HEK293 (cell line): ENCODE measurements at regions not wholly inside any gene's neighbourhood (a gene's known extent, or its start where the extent isn't known, plus 50 kb on each side); places are given as distances from the start of the nearest gene placed in this dataset.

Experiments used
- ATF2 ChIP-seq: fragments of 450-650 bp; formaldehyde crosslinking; IDR thresholded peaks from 2 replicates; pipeline ENCODE4 v1.5.1; 2016; ENCODE audit warnings: missing biosample characterization, missing genetic modification characterization, low read depth
- CTCF ChIP-seq: fragments of 450-650 bp; formaldehyde crosslinking; IDR thresholded peaks from 2 replicates; pipeline ENCODE4 v1.5.1; 2016; ENCODE audit warnings: missing biosample characterization, missing genetic modification characterization
- SP3 ChIP-seq: fragments of 450-650 bp; formaldehyde crosslinking; IDR thresholded peaks from 2 replicates; pipeline ENCODE4 v1.5.1; 2016; ENCODE audit warnings: missing biosample characterization, missing genetic modification characterization
- YY1 ChIP-seq: fragments of 450-650 bp; formaldehyde crosslinking; IDR thresholded peaks from 2 replicates; pipeline ENCODE4 v1.5.1; 2018; ENCODE audit warnings: missing biosample characterization, missing genetic modification characterization
- ZNF140 ChIP-seq: fragments of 450-650 bp; formaldehyde crosslinking; IDR thresholded peaks from 2 replicates; pipeline ENCODE4 v1.5.1; 2016; ENCODE audit warnings: missing biosample characterization, missing genetic modification characterization
- ZNF221 ChIP-seq: fragments of 450-650 bp; formaldehyde crosslinking; IDR thresholded peaks from 2 replicates; pipeline ENCODE4 v1.5.1; 2017; ENCODE audit warnings: missing biosample characterization, missing genetic modification characterization, borderline replicate concordance
- ZNF341 ChIP-seq: fragments of 450-650 bp; formaldehyde crosslinking; IDR thresholded peaks from 2 replicates; pipeline ENCODE4; 2016; ENCODE audit warnings: low read depth, missing biosample characterization, missing genetic modification characterization
- ZNF76 ChIP-seq: fragments of 450-650 bp; formaldehyde crosslinking; IDR thresholded peaks from 2 replicates; pipeline ENCODE4; 2016; ENCODE audit warnings: low read depth, missing biosample characterization, missing genetic modification characterization, borderline replicate concordance
- ZNF792 ChIP-seq: fragments of 450-650 bp; formaldehyde crosslinking; IDR thresholded peaks from 2 replicates; pipeline ENCODE4 v1.5.1; 2016; ENCODE audit warnings: missing biosample characterization, missing genetic modification characterization

GRCh38 chr11:95289378-95290101 is 58.5 kb upstream of the SESN3 start:
- TF ChIP-seq ZNF140 (tag by site-specific recombination): no peak
- TF ChIP-seq ZNF221 (tag by site-specific recombination): no peak
- no peak for TF ChIP-seq CTCF (tag by site-specific recombination)
- no peak for TF ChIP-seq ZNF76
- TF ChIP-seq ZNF341 (tag by site-specific recombination): no peak
- no peak for TF ChIP-seq ZNF792 (tag by site-specific recombination)
- TF ChIP-seq YY1 (tag by site-specific recombination): no peak
- no peak for TF ChIP-seq ATF2 (tag by site-specific recombination)
- TF ChIP-seq SP3 (tag by site-specific recombination): no peak
